BJ (cell line): ENCODE measurements at regions not wholly inside any gene's neighbourhood (a gene's known extent, or its start where the extent isn't known, plus 50 kb on each side); places are given as distances from the start of the nearest gene placed in this dataset.

Experiments used
- CTCF ChIA-PET: fragments of 350-600 bp; formaldehyde crosslinking; extraction: SDS; loops from one replicate; lab custom pipeline; 2021; ENCODE audit warnings: antibody characterized with exemption, inconsistent platforms; lab: Yijun Ruan, JAX
- POLR2A ChIA-PET: fragments of 300-600 bp; sonication (Branson Sonifier 250); formaldehyde crosslinking; extraction: SDS; loops from one replicate; lab custom pipeline; 2021; ENCODE audit warnings: antibody characterized with exemption; lab: Charles Lee
- DNase-seq: peaks from one replicate; pipeline ENCODE4 v3.0.0-alpha.2; 2011; ENCODE audit warnings: low read depth
- H3K27me3 ChIP-seq: 2 replicates; pipeline ENCODE4 v1.6.0; 2011; ENCODE audit warnings: low read length; ENCODE audit not compliant: control insufficient read depth, insufficient read depth
- H3K36me3 ChIP-seq: 2 replicates; pipeline ENCODE4 v1.5.1; 2011; ENCODE audit warnings: low read length; ENCODE audit not compliant: control insufficient read depth, insufficient read depth
- H3K4me3 ChIP-seq: 2 replicates; pipeline ENCODE4 v1.5.1; 2011; ENCODE audit warnings: low read depth, mild to moderate bottlenecking, control low read depth, low read length
- CTCF ChIP-seq: IDR thresholded peaks from 2 replicates; pipeline ENCODE4 v1.5.1; 2011; ENCODE audit warnings: low read depth, mild to moderate bottlenecking, control low read depth, inconsistent platforms, low read length, moderate library complexity; ENCODE audit not compliant: insufficient read depth

- no peak for DNase-seq
- POLR2A ChIA-PET: no interaction called here
- H3K27me3 ChIP-seq: peaks cover 18% of the 10 kb centered on the region
These were observed 100.0 kb downstream of the VEGFA start for GRCh38 chr6:43869792-43870659.

GRCh38 chr6:43869079-43869710 is 99.2 kb downstream of the VEGFA start:
- CTCF ChIA-PET: interaction anchor here (1.0 to 1.1 kb wide), 2 partner anchors 11 to 13 kb away, joined by 3 read pairs; no protein-coding TSS in a partner anchor

More at GRCh38 chr6:43869792-43870659, 100.0 kb downstream of the VEGFA start:
- CTCF ChIA-PET: interaction anchor here (1.1 kb wide), 1 partner anchor 13 kb away, joined by 3 read pairs; no protein-coding TSS in a partner anchor
- H3K4me3 ChIP-seq: no peak overlapping the region
- TF ChIP-seq CTCF: no peak
- H3K36me3 ChIP-seq: no peaks in the 10 kb centered on the region

GRCh38 chr6:43868467-43868866 is 98.5 kb downstream of the VEGFA start:
- no peak for TF ChIP-seq CTCF
- DNase-seq: no peak
- Histone ChIP-seq H3K36me3 (no peaks in the 10 kb centered on the region), H3K4me3 (no peak overlapping the region), H3K27me3 (peaks cover 23% of the 10 kb centered on the region)
- CTCF ChIA-PET: interaction anchor here (1.0 kb wide), 1 partner anchor 10 kb away, joined by 3 read pairs; no protein-coding TSS in a partner anchor
- POLR2A ChIA-PET: no interaction called here

More at GRCh38 chr6:43869079-43869710, 99.2 kb downstream of the VEGFA start:
- POLR2A ChIA-PET: no interaction called here
- no peak for TF ChIP-seq CTCF
- Histone ChIP-seq H3K4me3 (no peak overlapping the region), H3K27me3 (peaks cover 22% of the 10 kb centered on the region), H3K36me3 (no peaks in the 10 kb centered on the region)
- DNase-seq: no peak

GRCh38 chr6:43867996-43868395 is 98.0 kb downstream of the VEGFA start:
- ChIA-PET POLR2A (no interaction called here), CTCF (interaction anchor here (1.0 kb wide), 1 partner anchor 10 kb away, joined by 3 read pairs; no protein-coding TSS in a partner anchor)
- no peak for DNase-seq
- Histone ChIP-seq H3K4me3 (no peak overlapping the region), H3K36me3 (no peaks in the 10 kb centered on the region), H3K27me3 (peaks cover 23% of the 10 kb centered on the region)
- no peak for TF ChIP-seq CTCF

GRCh38 chr6:43867246-43867645 is 97.2 kb downstream of the VEGFA start:
- peaks cover 25% of the 10 kb centered on the region for H3K27me3 ChIP-seq
- CTCF ChIA-PET: interaction anchor here (1.0 to 1.7 kb wide), 2 partner anchors 11 to 94 kb away, joined by 4 to 6 read pairs; no protein-coding TSS in a partner anchor

More at GRCh38 chr6:43867246-43867645, 97.2 kb downstream of the VEGFA start:
- Histone ChIP-seq H3K36me3 (no peaks in the 10 kb centered on the region), H3K4me3 (no peak overlapping the region)
- POLR2A ChIA-PET: no interaction called here
- DNase-seq: no peak
- TF ChIP-seq CTCF: no peak
